ENCODE measurements at regions not wholly inside any gene's neighbourhood (a gene's known extent, or its start where the extent isn't known, plus 50 kb on each side); places are given as distances from the start of the nearest gene placed in this dataset.

DNA sequence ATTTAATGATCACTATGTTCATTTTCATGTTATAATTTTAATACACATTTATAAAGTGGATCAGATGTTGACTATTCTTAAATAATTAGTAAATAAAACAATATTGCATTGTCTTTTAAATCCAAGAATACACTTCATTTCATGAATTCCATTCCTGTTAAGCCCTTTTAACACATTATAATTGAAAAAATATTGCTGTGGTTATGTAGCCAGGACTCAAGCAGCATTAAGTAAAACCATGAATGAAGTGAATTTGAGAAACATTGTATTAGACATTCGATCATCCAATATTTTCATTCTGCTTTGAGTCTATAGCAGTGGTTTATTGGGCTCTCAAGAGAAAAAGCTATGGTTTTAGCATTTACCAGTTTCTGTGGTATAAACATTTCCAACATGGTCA is 94.2 kb upstream of the RAPGEF2 start:
- H3K27me3 ChIP-seq, result no peaks in the 10 kb centered on the region
- H3K27ac ChIP-seq, result no peak overlapping the region
- H3K9me3 ChIP-seq, result no peaks in the 10 kb centered on the region
- TF ChIP-seq, protein P1, sequence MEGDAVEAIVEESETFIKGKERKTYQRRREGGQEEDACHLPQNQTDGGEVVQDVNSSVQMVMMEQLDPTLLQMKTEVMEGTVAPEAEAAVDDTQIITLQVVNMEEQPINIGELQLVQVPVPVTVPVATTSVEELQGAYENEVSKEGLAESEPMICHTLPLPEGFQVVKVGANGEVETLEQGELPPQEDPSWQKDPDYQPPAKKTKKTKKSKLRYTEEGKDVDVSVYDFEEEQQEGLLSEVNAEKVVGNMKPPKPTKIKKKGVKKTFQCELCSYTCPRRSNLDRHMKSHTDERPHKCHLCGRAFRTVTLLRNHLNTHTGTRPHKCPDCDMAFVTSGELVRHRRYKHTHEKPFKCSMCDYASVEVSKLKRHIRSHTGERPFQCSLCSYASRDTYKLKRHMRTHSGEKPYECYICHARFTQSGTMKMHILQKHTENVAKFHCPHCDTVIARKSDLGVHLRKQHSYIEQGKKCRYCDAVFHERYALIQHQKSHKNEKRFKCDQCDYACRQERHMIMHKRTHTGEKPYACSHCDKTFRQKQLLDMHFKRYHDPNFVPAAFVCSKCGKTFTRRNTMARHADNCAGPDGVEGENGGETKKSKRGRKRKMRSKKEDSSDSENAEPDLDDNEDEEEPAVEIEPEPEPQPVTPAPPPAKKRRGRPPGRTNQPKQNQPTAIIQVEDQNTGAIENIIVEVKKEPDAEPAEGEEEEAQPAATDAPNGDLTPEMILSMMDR (IDR thresholded peaks at IDR 0.05), result no peak
- no peak overlapping the region for H3K4me3 ChIP-seq
- ATAC-seq (no peak), DNase-seq (no peak)
- intact Hi-C loops (cut with DNase I), result no loop called here
- no peaks in the 10 kb centered on the region for H3K36me3 ChIP-seq
- H3K4me1 ChIP-seq, result peaks cover 8% of the 10 kb centered on the region

DNA sequence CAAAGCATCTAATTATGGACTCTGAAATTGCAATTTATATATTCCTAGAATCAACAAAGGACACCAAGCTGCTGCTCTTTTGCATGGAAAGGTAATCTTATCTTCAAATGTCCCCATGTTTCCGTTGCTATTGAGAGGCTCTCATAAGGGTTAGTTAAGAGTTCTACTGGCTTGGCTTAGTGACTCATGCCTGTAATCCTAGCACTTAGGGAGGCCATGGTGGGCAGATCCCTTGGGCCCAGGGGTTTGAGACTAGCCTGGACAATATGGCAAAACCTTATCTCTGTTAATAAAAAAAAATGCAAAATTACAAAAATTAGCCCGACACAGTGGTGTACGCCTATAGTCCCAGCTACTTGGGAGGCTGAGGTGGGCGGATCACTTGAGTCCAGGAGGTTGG is 93.4 kb upstream of the RAPGEF2 start:
- ATAC-seq (peak; percentile 69), DNase-seq (no peak)
- intact Hi-C loops (cut with DNase I), result no loop called here
- peak overlapping the region; percentile 59 for H3K27ac ChIP-seq
- no peaks in the 10 kb centered on the region for H3K27me3 ChIP-seq
- H3K36me3 ChIP-seq, result no peaks in the 10 kb centered on the region
- H3K4me3 ChIP-seq, result no peak overlapping the region
- peaks cover 8% of the 10 kb centered on the region for H3K4me1 ChIP-seq
- no peaks in the 10 kb centered on the region for H3K9me3 ChIP-seq
- TF ChIP-seq, protein P1 (IDR thresholded peaks at IDR 0.05), result no peak

DNA sequence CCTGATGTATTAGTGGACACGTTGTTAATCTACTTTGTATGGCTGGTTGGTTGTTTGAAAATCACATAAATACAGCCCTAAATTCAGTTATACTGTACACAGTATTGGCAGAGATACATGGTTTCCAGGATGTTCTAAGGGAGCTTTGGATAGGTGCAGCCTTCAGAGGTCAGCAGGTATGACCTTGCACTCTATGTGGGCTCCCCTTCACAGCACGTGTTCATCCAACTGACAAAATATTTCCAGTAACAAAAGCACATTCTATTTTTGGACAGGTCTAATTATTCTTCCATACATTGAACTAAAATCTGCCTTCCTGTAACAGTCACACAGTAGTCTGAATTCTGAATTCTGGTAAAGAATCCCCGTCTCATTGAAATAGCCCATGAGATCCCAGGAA is 92.8 kb upstream of the RAPGEF2 start:
- H3K36me3 ChIP-seq, result no peaks in the 10 kb centered on the region
- no peaks in the 10 kb centered on the region for H3K27me3 ChIP-seq
- no peak overlapping the region for H3K4me3 ChIP-seq
- intact Hi-C loops (cut with DNase I), result no loop called here
- ATAC-seq, result no peak
- peak overlapping the region; percentile 59 for H3K27ac ChIP-seq
- no peak for DNase-seq
- no peaks in the 10 kb centered on the region for H3K9me3 ChIP-seq
- H3K4me1 ChIP-seq, result peaks cover 8% of the 10 kb centered on the region
- TF ChIP-seq, protein P1 (IDR thresholded peaks at IDR 0.05), result no peak

DNA sequence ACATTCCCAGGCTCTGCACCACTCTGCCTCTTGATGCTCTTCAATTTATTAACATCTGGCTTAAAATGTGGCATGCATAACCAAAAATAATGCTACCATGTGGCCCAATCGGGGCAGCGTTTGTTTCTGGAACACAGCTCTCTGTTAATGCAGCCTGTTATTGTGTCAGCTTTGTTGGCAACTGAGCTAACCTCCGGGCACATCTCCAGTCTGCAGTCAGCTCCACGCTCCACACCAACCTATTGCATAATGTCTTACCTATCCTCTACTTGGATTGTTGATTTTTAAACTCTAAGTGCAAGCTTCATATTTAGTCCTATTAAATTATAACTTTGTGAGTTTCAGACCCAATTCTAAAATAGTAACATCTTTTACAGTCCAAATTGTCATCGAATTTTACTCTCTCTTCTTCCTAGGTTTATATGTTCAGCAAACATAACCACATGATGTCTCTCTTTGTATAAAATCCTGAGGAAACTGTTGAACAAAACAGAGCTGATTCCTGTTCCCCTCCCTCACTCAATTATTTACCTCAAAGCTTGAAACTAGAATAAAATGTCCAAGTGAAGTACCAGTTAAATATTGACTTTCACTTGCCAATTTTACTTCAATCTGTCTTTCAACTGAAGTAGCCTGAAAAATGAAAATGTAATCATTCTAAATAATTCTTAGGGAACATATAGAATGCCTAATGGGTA is 92.2 kb upstream of the RAPGEF2 start:
- H3K4me3 ChIP-seq, result no peak overlapping the region
- TF ChIP-seq, protein P1 (IDR thresholded peaks at IDR 0.05), result no peak
- peaks cover 8% of the 10 kb centered on the region for H3K4me1 ChIP-seq
- DNase-seq (peak; percentile 76), ATAC-seq (peak; percentile 90)
- peak overlapping the region; percentile 59 for H3K27ac ChIP-seq
- H3K9me3 ChIP-seq, result no peaks in the 10 kb centered on the region
- intact Hi-C loops (cut with DNase I), result no loop called here
- no peaks in the 10 kb centered on the region for H3K36me3 ChIP-seq
- H3K27me3 ChIP-seq, result no peaks in the 10 kb centered on the region

DNA sequence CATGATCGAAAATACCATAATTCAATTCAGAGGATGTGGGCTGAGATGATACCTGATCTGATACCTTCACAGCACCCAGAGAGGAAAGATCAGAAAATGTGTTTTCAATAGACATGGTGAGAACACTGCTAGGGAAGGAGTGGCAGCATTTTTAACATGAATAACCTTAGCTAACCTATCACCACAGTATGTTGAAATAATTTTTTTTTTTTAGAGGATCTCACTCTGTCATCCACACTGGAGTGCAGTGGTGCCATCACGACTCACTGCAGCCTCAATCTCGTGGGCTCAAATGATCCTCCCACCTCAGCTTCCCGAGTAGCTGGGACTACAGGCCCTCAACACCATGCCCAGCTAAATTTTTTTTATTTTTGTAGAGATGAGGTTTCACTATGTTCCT is 90.5 kb upstream of the RAPGEF2 start:
- TF ChIP-seq, protein P1 (IDR thresholded peaks at IDR 0.05), result no peak
- H3K9me3 ChIP-seq, result no peaks in the 10 kb centered on the region
- H3K27me3 ChIP-seq, result no peaks in the 10 kb centered on the region
- DNase-seq, result no peak
- H3K27ac ChIP-seq, result no peak overlapping the region
- ATAC-seq, result no peak
- no peak overlapping the region for H3K4me3 ChIP-seq
- no peaks in the 10 kb centered on the region for H3K36me3 ChIP-seq
- intact Hi-C loops (cut with DNase I), result no loop called here
- H3K4me1 ChIP-seq, result peaks cover 8% of the 10 kb centered on the region

DNA sequence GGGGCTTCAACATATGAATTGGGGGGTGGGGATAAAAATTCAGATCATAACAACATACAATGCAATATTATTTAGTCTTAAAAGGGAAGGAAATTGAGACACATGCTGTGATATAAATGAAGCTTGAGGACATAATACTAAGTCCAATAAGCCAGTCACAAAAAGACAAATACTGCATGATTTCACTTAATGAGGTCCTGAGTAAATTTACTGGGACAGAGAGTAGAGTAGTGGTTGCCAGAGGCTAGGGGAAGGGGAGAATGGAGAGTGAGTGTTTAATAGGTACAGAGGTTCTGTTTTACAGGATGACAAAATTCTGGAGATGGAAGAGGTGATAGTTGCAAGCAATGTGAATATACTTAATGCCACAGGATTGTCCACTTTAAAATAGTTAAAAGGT is 89.2 kb upstream of the RAPGEF2 start:
- H3K27ac ChIP-seq, result no peak overlapping the region
- H3K4me3 ChIP-seq, result no peak overlapping the region
- H3K9me3 ChIP-seq, result no peaks in the 10 kb centered on the region
- TF ChIP-seq, protein P1 (IDR thresholded peaks at IDR 0.05), result no peak
- no peaks in the 10 kb centered on the region for H3K36me3 ChIP-seq
- DNase-seq (no peak), ATAC-seq (no peak)
- H3K27me3 ChIP-seq, result no peaks in the 10 kb centered on the region
- intact Hi-C loops (cut with DNase I), result no loop called here
- H3K4me1 ChIP-seq, result peaks cover 8% of the 10 kb centered on the region
